Stimulated activated CD8-positive, alpha-beta memory T cell treated with anti-CD3 and anti-CD28 coated beads, Interleukin-7, amount 100 ng/mL, for 4 hours (primary cell): ENCODE measurements at regions not wholly inside any gene's neighbourhood (a gene's known extent, or its start where the extent isn't known, plus 50 kb on each side); places are given as distances from the start of the nearest gene placed in this dataset.
"Not testable (repeated sequence)": the region's sequence is repeated elsewhere in the genome, so short reads cannot be mapped to it uniquely, and the experiment has no call there.

Source experiments
- DNase-seq, 2 donors: peaks; one replicate each; pipeline ENCODE4 v3.0.0-alpha.2; 2020; ENCODE audit warnings: low read depth in 2 of 2

DNA sequence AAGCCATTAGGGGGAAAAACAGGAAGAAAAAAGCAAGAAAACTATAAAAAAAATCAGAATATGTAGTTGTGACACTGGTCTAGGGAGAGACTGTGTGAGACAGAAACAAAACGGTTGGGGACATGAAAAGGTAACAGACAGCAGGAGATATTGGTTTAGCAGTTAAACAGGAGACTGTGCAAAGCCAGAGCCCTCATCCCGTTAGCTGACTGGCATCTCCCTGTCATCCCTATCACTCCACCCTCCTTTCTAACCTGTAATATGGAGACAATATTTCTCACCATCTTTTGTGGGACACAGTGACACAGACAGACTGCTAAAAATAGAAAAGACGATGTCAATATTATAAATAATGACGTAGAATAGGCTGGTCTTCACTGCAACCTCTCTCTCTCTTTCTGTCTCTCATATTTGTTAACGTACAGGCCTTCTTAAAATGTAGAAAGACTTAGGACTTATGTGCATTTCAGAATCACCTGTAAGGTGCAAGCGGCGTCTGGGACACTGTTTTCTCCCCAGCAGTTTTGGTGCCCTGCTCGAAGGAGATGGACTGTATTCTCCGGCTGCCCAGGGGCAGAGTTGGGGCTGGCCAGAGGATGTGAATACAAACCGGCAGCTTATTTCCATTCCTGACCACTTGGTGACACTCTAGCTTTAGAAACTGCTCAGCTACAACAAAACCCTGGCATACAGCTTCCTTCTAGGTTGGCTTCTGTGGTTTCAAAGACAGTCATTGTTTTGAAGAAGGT lies 190.6 kb downstream of the MAT2B start:
- DNase-seq: no peak

DNA sequence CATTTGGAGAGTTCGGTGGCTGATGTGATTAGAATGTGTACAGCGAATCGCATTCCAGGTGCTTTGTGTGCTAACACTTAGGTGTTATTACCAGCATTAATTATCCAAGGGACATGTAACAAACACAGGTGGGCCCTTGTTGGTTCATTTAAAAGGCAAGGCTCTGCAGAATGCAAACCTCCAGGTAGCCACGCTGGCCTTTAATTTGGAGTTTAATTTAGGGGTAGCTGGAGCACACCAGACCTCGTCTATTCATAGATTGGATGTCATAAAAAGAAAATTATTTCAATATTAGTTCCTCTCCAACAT lies 191.1 kb downstream of the MAT2B start:
- DNase-seq: no peak

DNA sequence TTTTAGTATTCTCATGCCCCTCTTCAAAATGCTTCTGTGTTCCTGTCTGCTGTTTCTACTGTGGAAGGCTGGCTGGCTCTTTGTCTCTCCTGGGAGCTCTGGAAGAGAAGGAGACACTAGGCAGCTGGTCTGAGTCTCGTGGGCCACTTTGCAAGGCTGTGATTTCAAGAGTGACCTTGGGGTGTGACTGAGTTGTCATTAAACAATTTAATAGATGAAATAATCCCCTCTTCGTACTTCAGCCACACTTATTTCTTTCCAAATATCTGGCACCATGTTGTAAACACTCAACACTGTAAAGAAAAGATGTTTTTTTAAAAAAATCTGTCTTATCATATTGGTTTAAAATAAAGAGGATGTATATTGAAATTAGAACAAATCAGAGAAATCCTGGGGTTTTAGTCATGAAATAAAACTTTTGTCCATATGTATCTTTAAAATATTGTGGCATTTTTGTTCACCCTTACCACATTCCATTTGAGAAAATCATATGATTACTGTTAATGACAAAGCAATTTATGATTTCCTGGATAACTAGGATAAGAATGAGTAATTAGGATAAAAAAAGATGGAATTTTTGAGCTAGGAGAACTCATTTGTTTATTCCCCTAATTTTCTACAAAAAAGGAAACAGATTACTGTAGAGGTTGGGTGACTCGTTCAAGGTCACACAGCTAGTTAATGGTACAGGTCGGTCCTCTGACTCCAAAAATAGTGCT lies 200.8 kb downstream of the MAT2B start:
- DNase-seq: no peak

- DNase-seq: no peak
Observed at GRCh38 chr5:163712011-163712410, 206.6 kb downstream of the MAT2B start.

- no peak for DNase-seq
Observed at GRCh38 chr5:163718272-163718671, 212.9 kb downstream of the MAT2B start.

GRCh38 chr5:163724305-163724704 lies 218.9 kb downstream of the MAT2B start:
- no peak for DNase-seq

GRCh38 chr5:163727028-163727427 lies 221.6 kb downstream of the MAT2B start:
- DNase-seq: no peak

DNA sequence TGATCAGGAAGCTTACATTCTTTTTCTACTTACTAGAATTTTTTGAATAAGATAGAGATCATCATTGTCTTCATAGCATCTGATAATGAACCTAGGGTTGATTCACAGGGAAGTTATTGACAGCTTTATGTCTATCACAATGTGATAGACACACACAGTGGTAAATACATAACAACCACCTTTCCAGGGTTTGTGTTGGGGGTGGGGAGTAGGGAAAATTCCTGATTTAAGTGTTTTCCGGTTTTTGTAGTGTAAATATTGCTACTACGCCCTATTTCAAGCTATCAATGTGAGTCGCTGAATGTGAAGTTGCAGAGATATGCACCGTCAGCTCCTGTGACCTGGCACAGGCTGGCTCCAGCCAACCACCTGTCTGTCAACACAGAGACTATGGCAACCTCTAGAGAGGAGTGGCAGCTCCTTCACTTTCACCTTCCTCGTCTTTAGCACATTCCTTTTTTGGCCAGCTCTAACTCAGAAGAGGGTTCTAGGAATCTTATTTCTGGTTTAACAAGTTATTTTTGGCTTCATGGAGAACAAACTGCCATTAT lies 224.9 kb downstream of the MAT2B start:
- no peak for DNase-seq

DNA sequence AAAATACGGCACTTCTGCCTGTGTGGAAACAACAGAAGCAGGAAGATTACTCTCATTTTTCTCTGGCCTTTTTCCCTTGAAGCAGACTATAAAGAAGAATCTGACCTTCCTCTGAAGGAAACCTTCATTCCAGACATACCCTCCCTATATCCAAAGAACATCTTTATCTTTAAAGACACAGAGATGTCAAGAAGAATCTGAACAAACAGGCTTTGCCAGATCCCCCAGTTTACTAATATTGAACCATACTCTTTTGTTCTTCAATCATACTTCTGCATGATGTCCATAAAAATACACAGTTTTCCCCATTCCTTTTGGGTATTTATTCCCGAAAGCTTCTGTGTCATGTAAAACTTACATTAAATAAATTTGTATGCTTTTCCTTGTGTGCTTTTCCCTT lies 225.8 kb downstream of the MAT2B start:
- no peak for DNase-seq

DNA sequence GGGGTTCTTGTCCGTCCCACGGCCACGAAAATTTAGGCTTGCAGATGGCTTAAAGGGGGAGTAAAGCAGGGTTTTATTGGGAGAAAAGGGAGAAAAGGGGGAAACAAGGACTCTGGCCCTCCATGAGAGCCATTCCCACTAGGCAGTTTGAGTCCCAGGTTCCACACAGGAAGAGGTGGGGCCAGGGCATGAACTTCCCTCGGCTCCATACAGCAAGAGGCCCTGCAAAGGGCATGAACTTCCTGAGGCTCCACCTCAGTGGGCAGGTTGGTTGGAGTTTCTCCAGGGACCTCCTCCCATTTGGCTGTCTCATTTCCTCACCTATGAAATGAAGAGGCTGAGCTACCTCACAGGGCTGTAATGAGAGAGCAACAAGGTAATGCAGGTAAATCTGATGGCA lies 229.7 kb downstream of the MAT2B start:
- DNase-seq: no peak

DNA sequence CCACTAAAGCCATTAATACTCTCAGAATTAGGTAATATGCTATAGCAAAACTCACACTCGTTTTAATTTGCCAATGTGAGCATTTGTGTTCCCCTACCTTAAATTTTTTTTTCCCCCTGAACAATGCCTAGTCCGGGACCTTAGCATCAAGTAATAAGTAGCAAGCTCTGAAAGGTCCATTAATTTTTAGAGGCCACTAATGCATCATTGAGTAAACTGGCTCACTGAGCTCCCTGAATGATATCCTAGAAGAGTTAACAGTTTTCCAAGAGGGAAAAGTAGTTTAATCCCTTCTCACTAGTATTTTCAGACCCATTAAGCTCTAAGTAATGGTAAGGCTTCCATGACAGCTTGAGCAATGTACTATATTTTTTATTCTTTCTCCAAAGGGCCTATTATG lies 242.2 kb downstream of the MAT2B start:
- no peak for DNase-seq

DNA sequence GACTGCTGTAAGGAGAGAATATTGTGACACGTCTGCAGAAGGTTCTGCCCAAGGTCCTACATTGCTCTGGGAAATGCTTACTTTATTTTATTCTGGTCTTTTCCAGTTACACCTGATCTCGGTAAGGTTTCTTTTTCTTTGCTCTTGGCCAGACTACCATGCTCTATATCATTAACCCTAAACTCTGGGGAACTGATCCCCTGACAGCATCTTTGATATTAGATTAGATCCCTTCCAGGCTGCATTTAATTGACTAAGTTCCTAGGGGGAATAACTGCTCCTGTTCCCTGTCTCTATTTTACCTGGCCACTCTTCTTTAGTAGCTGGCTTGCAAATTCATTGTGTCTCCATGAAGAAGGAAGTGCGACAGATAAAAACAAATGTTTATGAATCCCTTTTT lies 243.5 kb downstream of the MAT2B start:
- DNase-seq: no peak

- not testable (repeated sequence) for DNase-seq
Observed at GRCh38 chr5:163750415-163750814, 245.0 kb downstream of the MAT2B start.

GRCh38 chr5:163755505-163755904 lies 250.1 kb downstream of the MAT2B start:
- DNase-seq: no peak

DNA sequence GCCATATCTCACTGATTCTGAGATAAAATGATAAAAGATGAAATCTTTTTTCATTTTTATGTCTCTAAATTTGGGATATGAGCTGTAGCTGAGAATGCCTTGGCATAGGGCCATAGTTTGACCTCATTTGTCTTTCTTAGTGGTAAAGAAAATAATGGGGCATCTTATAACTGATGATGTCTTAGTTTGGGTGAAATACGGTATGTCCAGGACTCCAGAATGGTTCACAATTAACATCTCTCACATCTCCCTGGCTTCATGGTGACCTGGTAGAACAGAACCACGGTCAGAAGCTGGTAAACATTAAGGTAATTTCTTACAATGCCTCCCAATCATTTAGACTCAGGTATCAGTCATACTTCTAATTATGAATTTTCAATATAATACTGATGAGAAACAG lies 250.8 kb downstream of the MAT2B start:
- DNase-seq: no peak

DNA sequence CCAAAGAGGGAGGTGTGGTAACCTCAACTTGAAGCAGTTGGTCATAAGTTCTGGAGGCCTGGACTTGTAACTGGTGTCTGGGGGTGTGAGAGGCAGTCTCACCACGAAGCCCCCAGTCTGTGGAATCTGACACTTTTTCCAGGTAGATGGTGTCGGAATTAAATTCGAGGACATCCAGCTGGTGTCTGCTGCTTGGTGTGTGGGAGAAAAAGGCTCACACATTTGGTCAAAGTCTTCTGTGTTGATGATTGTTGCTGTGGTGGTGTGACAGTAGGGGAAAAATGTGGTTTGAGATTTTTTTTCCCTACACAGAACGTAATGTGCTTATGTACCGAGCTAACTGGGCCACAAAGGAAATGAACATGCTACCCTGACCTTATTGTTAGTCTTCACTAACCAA lies 251.9 kb downstream of the MAT2B start:
- DNase-seq: peak in 1 of 2 donors; percentile 3

GRCh38 chr5:163758283-163758711 lies 252.9 kb downstream of the MAT2B start:
- DNase-seq: no peak

DNA sequence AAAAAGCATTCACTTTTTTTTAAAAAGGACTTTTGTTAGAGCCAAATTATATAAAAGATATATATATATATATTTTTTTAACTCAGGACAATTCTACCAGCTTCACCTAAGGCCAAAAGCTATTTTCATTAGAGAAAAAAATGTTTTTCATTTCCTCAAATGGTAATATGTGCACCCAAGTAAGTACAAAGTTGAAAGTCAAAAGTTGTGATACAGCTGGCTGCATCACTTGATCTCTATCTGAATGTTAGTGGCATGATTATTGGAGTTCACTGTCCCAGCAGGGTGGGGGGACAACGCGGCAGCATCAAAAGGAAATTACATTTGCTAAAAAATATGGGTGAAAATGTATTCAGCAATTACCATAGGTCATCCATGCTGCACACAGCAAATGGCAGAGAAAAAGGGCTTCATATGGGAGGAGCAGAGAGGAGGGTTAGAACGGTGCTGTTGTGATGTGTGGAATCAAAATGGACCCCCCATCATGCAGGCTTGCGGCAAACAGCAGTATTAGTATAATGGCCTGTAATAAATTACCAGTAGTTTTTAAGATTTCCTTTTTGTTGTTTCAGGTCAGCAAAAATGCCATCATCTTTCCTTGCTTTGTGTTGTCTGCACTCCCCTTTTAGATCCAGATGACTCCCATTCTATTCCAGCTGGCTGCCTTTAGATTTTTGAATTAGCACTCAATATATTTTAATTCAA lies 253.7 kb downstream of the MAT2B start:
- no peak for DNase-seq

GRCh38 chr5:163760498-163760897 lies 255.1 kb downstream of the MAT2B start:
- DNase-seq: no peak

GRCh38 chr5:163766936-163767670 lies 261.7 kb downstream of the MAT2B start:
- DNase-seq: no peak

DNA sequence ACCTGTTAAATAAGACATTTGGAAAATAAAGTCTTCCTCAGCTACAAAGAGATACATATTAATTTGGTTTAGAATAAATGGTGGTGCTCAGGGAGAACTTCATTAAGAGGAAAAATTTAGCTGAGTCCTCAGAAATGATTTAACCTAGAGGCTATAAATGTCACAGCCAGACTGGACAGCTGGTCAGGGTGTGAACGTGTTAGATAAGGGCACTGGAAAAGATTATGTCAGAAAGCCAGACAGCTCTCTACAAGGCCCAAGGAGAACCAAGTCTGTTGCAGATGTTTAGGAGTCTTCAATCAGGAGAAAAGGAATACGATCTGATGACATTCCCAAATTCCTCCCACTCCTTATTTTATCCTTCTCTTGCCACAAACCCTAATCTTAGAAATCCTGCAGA lies 265.2 kb downstream of the MAT2B start:
- no peak for DNase-seq

GRCh38 chr5:163772241-163772640 lies 266.8 kb downstream of the MAT2B start:
- no peak for DNase-seq
